ENCODE measurements at regions not wholly inside any gene's neighbourhood (a gene's known extent, or its start where the extent isn't known, plus 50 kb on each side); places are given as distances from the start of the nearest gene placed in this dataset.

- DNase-seq (no peak), ATAC-seq (ENCODE audit: insufficient read depth, low FRiP score) (no peak)
- Histone ChIP-seq H3K36me3 (ENCODE audit: control insufficient read depth in 4 of 4, insufficient read depth in 4 of 4, low read length in 4 of 4) (peaks cover 0 to 2% (median 0%) of the 10 kb centered on the region in 4 donors), H3K4me3 (no peak overlapping the region), H3K4me1 (ENCODE audit: control insufficient read depth in 5 of 5, insufficient read depth in 5 of 5, low read length in 5 of 5) (no peaks in the 10 kb centered on the region), H3K9ac (ENCODE audit: insufficient read depth in 1 of 2, low read length in 2 of 2) (no peak overlapping the region), H3K27ac (ENCODE audit: low read depth in 1 of 2, low read length in 1 of 2) (no peak overlapping the region), H3K27me3 (ENCODE audit: control insufficient read depth in 3 of 3, insufficient read depth in 3 of 3, low read length in 2 of 3) (no peaks in the 10 kb centered on the region), H3K9me3 (ENCODE audit: control insufficient read depth in 4 of 4, insufficient read depth in 3 of 4, low read length in 3 of 4) (no peaks in the 10 kb centered on the region)
- no peak for TF ChIP-seq CTCF (IDR thresholded peaks at IDR 0.05; ENCODE audit: control extremely low read depth, extremely low read depth)
Observed at GRCh38 chr5:44543511-44543910, 154.3 kb upstream of the FGF10 start.

GRCh38 chr5:44542470-44542869 lies 153.2 kb upstream of the FGF10 start:
- peaks cover 0 to 2% (median 0%) of the 10 kb centered on the region in 4 donors for H3K36me3 ChIP-seq (ENCODE audit: control insufficient read depth in 4 of 4, insufficient read depth in 4 of 4, low read length in 4 of 4)

GRCh38 chr5:44539602-44539919 lies 150.3 kb upstream of the FGF10 start:
- peaks cover 0 to 2% (median 0%) of the 10 kb centered on the region in 4 donors for H3K36me3 ChIP-seq (ENCODE audit: control insufficient read depth in 4 of 4, insufficient read depth in 4 of 4, low read length in 4 of 4)
- H3K27ac ChIP-seq (ENCODE audit: low read depth in 1 of 2, low read length in 1 of 2), result no peak overlapping the region
- no peak for TF ChIP-seq CTCF (IDR thresholded peaks at IDR 0.05; ENCODE audit: control extremely low read depth, extremely low read depth)
- no peaks in the 10 kb centered on the region for H3K4me1 ChIP-seq (ENCODE audit: control insufficient read depth in 5 of 5, insufficient read depth in 5 of 5, low read length in 5 of 5)
- ATAC-seq (ENCODE audit: insufficient read depth, low FRiP score) (no peak), DNase-seq (no peak)
- 71 to 80% methylated on average over 3 of the region's 3 CpGs for WGBS, 2 donors
- no peak overlapping the region for H3K4me3 ChIP-seq
- H3K9ac ChIP-seq (ENCODE audit: insufficient read depth in 1 of 2, low read length in 2 of 2), result no peak overlapping the region
- H3K9me3 ChIP-seq (ENCODE audit: control insufficient read depth in 4 of 4, insufficient read depth in 3 of 4, low read length in 3 of 4), result no peaks in the 10 kb centered on the region
- H3K27me3 ChIP-seq (ENCODE audit: control insufficient read depth in 3 of 3, insufficient read depth in 3 of 3, low read length in 2 of 3), result no peaks in the 10 kb centered on the region

More at GRCh38 chr5:44542470-44542869, 153.2 kb upstream of the FGF10 start:
- TF ChIP-seq CTCF (IDR thresholded peaks at IDR 0.05; ENCODE audit: control extremely low read depth, extremely low read depth), result no peak
- Histone ChIP-seq H3K9me3 (ENCODE audit: control insufficient read depth in 4 of 4, insufficient read depth in 3 of 4, low read length in 3 of 4) (no peaks in the 10 kb centered on the region), H3K27me3 (ENCODE audit: control insufficient read depth in 3 of 3, insufficient read depth in 3 of 3, low read length in 2 of 3) (no peaks in the 10 kb centered on the region), H3K4me1 (ENCODE audit: control insufficient read depth in 5 of 5, insufficient read depth in 5 of 5, low read length in 5 of 5) (no peaks in the 10 kb centered on the region), H3K27ac (ENCODE audit: low read depth in 1 of 2, low read length in 1 of 2) (no peak overlapping the region), H3K4me3 (no peak overlapping the region), H3K9ac (ENCODE audit: insufficient read depth in 1 of 2, low read length in 2 of 2) (no peak overlapping the region)
- no peak for DNase-seq
- 94 to 95% methylated on average over 1 of the region's 1 CpG for WGBS, 2 donors
- no peak for ATAC-seq (ENCODE audit: insufficient read depth, low FRiP score)

GRCh38 chr5:44538797-44539601 lies 149.8 kb upstream of the FGF10 start:
- no peak for TF ChIP-seq CTCF (IDR thresholded peaks at IDR 0.05; ENCODE audit: control extremely low read depth, extremely low read depth)
- Histone ChIP-seq H3K4me3 (no peak overlapping the region), H3K9me3 (ENCODE audit: control insufficient read depth in 4 of 4, insufficient read depth in 3 of 4, low read length in 3 of 4) (no peaks in the 10 kb centered on the region), H3K9ac (ENCODE audit: insufficient read depth in 1 of 2, low read length in 2 of 2) (no peak overlapping the region), H3K36me3 (ENCODE audit: control insufficient read depth in 4 of 4, insufficient read depth in 4 of 4, low read length in 4 of 4) (peaks cover 0 to 2% (median 0%) of the 10 kb centered on the region in 4 donors), H3K4me1 (ENCODE audit: control insufficient read depth in 5 of 5, insufficient read depth in 5 of 5, low read length in 5 of 5) (no peaks in the 10 kb centered on the region), H3K27ac (ENCODE audit: low read depth in 1 of 2, low read length in 1 of 2) (no peak overlapping the region), H3K27me3 (ENCODE audit: control insufficient read depth in 3 of 3, insufficient read depth in 3 of 3, low read length in 2 of 3) (no peaks in the 10 kb centered on the region)
- DNase-seq (no peak), ATAC-seq (ENCODE audit: insufficient read depth, low FRiP score) (peak; percentile 27)
- WGBS, 2 donors, result 67 to 69% methylated on average over 9 of the region's 9 CpGs
